D721Med (cell line): ENCODE measurements at regions not wholly inside any gene's neighbourhood (a gene's known extent, or its start where the extent isn't known, plus 50 kb on each side); places are given as distances from the start of the nearest gene placed in this dataset.

Experiments
- DNase-seq: peaks from one replicate; pipeline ENCODE4 v3.0.0; 2011; ENCODE audit warnings: low spot score; ENCODE audit not compliant: insufficient read length
- FAIRE-seq: peaks from 2 replicates; lab custom pipeline; 2011; peaks lifted over from hg19 to GRCh38; lab: Jason Lieb, UNC
- TF ChIP-seq, protein P1 (sequence below): IDR thresholded peaks from 2 replicates; pipeline ENCODE4 v1.5.1; 2012; ENCODE audit warnings: mild to moderate bottlenecking, control low read depth; ENCODE audit not compliant: insufficient read depth; ENCODE audit errors: missing control alignments

DNA sequence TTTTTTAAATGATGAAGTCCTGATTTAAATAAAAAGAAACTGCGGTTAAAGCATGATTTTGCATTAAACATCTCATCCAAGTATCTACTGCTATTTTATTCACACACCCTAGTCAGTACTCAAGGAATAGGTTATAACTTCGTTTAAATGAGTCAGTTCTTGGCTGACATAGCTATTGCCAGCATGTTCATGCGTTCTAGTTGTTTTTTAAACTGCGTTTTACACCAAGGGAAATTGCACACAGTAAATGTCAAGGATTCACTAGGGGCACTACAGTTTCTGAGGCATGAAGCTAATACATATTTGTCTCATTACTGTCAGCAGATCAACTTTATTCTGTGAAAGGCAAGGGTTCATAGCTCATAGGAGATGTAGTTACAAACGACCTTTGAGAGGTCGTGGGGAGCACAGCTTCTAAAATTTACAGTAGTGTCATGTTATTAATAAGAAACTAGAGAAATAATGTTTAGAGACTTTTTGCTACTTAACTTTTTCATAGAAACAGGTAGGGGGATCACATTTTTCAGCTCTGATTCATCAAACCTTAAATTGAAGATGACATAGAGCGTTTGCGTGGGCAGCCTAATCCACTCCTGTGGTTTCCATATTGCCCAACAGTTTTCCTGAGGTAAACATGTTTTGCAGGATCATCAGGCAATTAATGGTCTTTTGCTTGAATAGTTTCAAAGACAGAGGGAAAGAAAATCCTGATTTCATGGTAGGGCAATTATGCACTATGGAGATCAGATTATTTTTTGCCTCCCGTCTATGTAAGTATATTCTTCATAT, 2222.7 kb upstream of the WWC1 start:
- TF ChIP-seq, protein P1, sequence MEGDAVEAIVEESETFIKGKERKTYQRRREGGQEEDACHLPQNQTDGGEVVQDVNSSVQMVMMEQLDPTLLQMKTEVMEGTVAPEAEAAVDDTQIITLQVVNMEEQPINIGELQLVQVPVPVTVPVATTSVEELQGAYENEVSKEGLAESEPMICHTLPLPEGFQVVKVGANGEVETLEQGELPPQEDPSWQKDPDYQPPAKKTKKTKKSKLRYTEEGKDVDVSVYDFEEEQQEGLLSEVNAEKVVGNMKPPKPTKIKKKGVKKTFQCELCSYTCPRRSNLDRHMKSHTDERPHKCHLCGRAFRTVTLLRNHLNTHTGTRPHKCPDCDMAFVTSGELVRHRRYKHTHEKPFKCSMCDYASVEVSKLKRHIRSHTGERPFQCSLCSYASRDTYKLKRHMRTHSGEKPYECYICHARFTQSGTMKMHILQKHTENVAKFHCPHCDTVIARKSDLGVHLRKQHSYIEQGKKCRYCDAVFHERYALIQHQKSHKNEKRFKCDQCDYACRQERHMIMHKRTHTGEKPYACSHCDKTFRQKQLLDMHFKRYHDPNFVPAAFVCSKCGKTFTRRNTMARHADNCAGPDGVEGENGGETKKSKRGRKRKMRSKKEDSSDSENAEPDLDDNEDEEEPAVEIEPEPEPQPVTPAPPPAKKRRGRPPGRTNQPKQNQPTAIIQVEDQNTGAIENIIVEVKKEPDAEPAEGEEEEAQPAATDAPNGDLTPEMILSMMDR, result no peak
- DNase-seq (no peak), FAIRE-seq (no peak)

DNA sequence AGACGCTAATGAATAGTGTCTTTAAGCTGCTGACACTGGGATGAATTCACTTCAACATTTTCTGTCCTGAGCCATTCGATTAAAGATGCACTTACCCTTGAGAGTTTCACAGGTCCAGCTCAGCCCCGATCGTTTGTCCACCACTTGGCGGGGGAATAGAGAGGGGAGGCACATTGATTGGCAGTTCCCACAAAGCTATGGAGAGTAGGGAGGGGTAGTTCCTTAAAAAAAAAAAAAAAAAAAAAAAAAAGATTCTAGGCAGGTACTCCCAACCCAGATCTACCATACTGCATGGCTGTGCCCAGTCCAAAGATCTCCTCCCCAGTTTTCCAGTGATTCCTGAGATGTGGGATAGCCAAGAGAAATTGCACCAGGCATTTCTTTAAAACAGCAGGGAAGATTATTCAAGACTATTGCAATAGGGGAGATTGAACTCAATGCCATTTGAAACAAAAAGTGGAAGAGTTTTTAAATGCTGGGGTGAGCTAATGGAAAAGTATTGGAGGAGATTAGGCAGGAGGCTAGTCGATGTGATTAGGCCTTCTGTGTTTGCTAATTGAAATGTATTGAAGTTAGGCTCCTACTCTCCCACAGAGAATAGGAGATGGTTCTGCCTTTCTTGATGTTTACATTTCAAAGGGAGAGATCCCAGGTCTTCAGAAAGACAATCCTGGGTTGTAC, 2217.4 kb upstream of the WWC1 start:
- no peak for DNase-seq
- no peak for FAIRE-seq
- TF ChIP-seq, protein P1, result no peak

DNA sequence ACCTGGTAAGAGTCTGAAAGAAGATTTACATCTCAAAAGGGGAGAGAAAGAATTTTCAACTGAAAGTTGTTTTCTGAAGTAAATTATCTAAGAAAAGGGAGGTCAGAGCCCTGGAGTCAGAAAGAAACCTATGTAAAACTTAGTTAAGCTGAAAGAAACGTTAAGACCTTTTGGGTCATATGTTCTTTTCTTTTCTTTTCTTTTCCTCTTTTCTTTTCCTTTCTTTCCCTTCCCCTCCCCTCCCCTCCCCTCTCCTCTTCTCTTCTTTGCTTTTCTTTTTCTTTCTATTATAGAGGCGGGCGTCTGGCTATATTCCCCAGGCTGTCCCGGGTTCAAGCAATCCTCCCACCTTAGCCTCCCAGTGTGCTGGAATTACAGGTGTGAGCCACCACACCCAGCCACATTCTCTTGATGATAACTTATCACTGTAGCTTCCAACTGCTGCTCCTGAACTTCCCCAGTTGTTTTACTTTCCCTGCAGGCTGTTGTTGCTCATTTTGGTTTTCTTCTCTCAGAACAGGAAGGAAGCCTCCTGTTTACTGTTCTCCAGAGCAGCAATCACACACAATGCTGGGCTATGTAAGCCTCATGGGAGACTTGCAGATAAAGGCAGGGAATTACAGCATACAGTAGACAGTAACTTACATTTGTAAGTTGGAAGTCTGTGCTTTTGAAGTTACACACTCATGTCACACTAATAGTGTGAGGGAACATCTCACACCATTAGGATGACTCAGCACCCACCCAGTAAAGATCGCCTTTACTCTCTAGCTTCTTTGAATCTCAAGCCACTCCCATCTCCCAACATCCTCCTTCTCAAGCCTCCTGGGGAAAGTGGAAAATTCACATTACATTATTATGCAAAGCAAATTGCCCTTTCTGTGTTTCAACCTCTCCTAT, 2216.6 kb upstream of the WWC1 start:
- no peak for FAIRE-seq
- DNase-seq, result no peak
- TF ChIP-seq, protein P1, result no peak

DNA sequence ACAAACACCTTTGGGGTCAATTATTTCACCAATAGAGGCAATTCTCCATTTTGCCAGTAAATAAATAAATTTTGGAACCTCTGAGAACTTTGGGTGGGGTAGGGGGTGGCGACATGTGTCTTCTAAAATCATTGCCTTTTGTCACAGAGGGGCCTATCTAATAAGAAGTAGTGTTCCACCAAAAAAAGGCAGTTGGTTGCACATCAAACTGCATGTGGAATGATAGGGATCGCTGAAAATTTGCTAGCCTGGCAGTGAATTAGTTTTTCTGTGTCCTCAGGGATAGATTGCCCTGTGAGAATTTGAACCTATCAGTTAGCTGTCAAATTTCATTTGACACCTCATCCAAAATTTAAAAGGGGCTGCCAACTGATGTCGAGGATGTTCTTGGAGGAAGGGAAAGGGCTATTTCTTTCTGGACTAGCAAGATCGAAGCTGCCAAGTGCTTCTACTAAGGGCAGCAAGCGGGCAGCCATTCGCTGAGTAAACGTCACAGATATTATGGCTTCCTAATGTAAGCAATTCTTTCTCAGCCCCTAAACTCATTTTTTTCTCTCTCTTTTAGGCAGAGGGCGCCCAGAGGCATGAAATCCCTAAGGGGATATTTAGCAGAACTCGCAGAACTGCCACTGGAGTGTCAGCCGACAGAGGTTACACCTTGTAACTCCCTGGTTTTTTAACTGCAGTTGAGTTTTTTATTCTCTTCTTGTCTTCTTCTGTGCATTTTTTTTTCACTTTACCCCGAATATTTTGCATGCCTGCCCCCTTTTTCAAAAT, 2208.1 kb upstream of the WWC1 start:
- DNase-seq, result no peak
- TF ChIP-seq, protein P1, result no peak
- FAIRE-seq, result no peak

DNA sequence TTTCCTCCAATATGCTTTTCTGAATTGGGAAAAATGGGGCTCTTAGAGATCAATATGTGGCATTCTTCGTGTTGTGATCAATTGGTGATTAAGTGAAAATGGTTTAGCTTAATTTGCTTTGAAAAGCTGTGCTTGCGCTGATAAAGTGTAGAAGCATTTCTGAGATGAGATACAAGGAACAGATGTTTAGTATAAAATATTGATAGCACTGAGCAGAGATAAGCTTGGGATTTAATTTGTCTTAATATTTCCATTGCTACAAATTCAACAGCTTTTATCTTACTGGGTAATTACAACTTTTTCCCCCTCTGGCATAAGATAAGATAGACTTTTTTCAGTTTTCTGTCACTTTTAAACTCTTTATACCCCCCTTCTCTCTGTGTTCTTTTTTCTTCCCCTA, 2204.9 kb upstream of the WWC1 start:
- no peak for FAIRE-seq
- no peak for DNase-seq
- TF ChIP-seq, protein P1, result no peak

DNA sequence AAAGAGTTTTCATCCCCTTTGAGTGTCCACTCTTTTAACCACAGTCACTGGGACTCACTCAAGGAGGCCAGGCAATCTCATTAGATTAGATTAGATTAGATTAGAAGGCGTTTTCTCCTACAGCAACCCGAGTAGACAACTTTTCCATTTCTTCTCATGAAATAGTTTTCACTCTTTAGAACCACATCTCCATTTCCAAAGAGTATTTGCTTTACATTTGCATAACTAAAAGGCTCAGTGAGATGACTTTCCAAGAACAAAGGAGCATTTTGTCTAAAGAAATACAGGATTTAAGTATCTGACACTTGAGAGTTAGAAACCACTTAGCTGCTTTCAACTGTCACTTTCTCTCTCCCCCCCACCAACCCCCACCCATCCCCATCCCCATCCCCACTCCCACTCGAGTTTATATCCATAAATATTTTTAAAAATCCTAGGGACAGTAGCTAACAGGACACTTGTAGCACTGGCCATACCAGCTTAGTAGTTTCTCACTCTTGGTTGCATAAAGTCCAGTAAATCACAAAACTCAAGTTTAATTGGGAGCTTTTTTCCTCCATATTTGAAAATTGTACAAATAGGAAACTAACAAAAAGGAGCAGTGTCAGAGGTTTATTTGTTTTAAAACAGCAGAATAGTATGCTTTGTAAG, 2202.9 kb upstream of the WWC1 start:
- TF ChIP-seq, protein P1, result no peak
- FAIRE-seq (no peak), DNase-seq (no peak)
